ENCODE measurements at regions not wholly inside any gene's neighbourhood (a gene's known extent, or its start where the extent isn't known, plus 50 kb on each side); places are given as distances from the start of the nearest gene placed in this dataset.
A peak's percentile ranks its signal among the peaks of the same experiment; 100 is the strongest.

- no peaks in the 10 kb centered on the region for H3K79me2 ChIP-seq (ENCODE audit: insufficient read depth, low read length)
- no peaks in the 10 kb centered on the region for H3K36me3 ChIP-seq (ENCODE audit: insufficient read depth, low read length)
- no peak overlapping the region for H3K9ac ChIP-seq (ENCODE audit: low read length)
- no peaks in the 10 kb centered on the region for H3K27me3 ChIP-seq (ENCODE audit: insufficient read depth, low read length)
- Mint-ChIP-seq H3K4me3 (ENCODE audit: unreplicated experiment) (no peak overlapping the region), H3K36me3 (ENCODE audit: low read depth, unreplicated experiment) (no peaks in the 10 kb centered on the region), H3K9me3 (ENCODE audit: unreplicated experiment) (no peaks in the 10 kb centered on the region), H3K27me3 (ENCODE audit: low read depth, unreplicated experiment) (no peaks in the 10 kb centered on the region), H3K27ac (ENCODE audit: unreplicated experiment) (no peak overlapping the region), H3K4me1 (ENCODE audit: low read depth, unreplicated experiment) (peaks cover 6% of the 10 kb centered on the region)
- TF ChIP-seq CTCF (IDR thresholded peaks at IDR 0.05; ENCODE audit: insufficient read depth, low read depth, low read length) (no peak), EZH2 (IDR thresholded peaks at IDR 0.05; ENCODE audit: insufficient read depth, low read length) (no peak)
- no peak overlapping the region for H3K27ac ChIP-seq (ENCODE audit: low read depth, low read length)
- no peak overlapping the region for H3K4me2 ChIP-seq (ENCODE audit: low read length)
- H2AFZ ChIP-seq (ENCODE audit: low read depth, low read length): no peak overlapping the region
- no peak overlapping the region for H3K4me3 ChIP-seq (ENCODE audit: insufficient read depth, low read depth, low read length)
- H3K9me3 ChIP-seq (ENCODE audit: insufficient read depth, low read depth, low read length): no peaks in the 10 kb centered on the region
- DNase-seq (ENCODE audit: low read depth): no peak
- H3K4me1 ChIP-seq (ENCODE audit: insufficient read depth, low read length): no peaks in the 10 kb centered on the region
- no peaks in the 10 kb centered on the region for H4K20me1 ChIP-seq (ENCODE audit: insufficient read depth, low read length)
- no peak for FAIRE-seq
Observed at GRCh38 chr7:18317941-18318340, 177.6 kb upstream of the HDAC9 start.

- H3K9me3 ChIP-seq (ENCODE audit: insufficient read depth, low read depth, low read length): no peaks in the 10 kb centered on the region
- H3K27me3 Mint-ChIP-seq (ENCODE audit: low read depth, unreplicated experiment): no peaks in the 10 kb centered on the region
- H3K9ac ChIP-seq (ENCODE audit: low read length): no peak overlapping the region
- no peak overlapping the region for H3K4me3 Mint-ChIP-seq (ENCODE audit: unreplicated experiment)
- H3K79me2 ChIP-seq (ENCODE audit: insufficient read depth, low read length): no peaks in the 10 kb centered on the region
- peaks cover 6% of the 10 kb centered on the region for H3K4me1 Mint-ChIP-seq (ENCODE audit: low read depth, unreplicated experiment)
- no peak overlapping the region for H2AFZ ChIP-seq (ENCODE audit: low read depth, low read length)
- no peak for TF ChIP-seq EZH2 (IDR thresholded peaks at IDR 0.05; ENCODE audit: insufficient read depth, low read length)
- no peak for TF ChIP-seq CTCF (IDR thresholded peaks at IDR 0.05; ENCODE audit: insufficient read depth, low read depth, low read length)
- no peak overlapping the region for H3K27ac ChIP-seq (ENCODE audit: low read depth, low read length)
- no peak for FAIRE-seq
- no peak overlapping the region for H3K4me2 ChIP-seq (ENCODE audit: low read length)
- H3K27ac Mint-ChIP-seq (ENCODE audit: unreplicated experiment): no peak overlapping the region
- H3K4me3 ChIP-seq (ENCODE audit: insufficient read depth, low read depth, low read length): no peak overlapping the region
- H3K9me3 Mint-ChIP-seq (ENCODE audit: unreplicated experiment): no peaks in the 10 kb centered on the region
- no peaks in the 10 kb centered on the region for H3K27me3 ChIP-seq (ENCODE audit: insufficient read depth, low read length)
- no peaks in the 10 kb centered on the region for H4K20me1 ChIP-seq (ENCODE audit: insufficient read depth, low read length)
- H3K36me3 ChIP-seq (ENCODE audit: insufficient read depth, low read length): no peaks in the 10 kb centered on the region
- H3K36me3 Mint-ChIP-seq (ENCODE audit: low read depth, unreplicated experiment): no peaks in the 10 kb centered on the region
- no peaks in the 10 kb centered on the region for H3K4me1 ChIP-seq (ENCODE audit: insufficient read depth, low read length)
- DNase-seq (ENCODE audit: low read depth): no peak
Observed at GRCh38 chr7:18320422-18320821, 175.1 kb upstream of the HDAC9 start.

GRCh38 chr7:18320971-18321567 lies 174.5 kb upstream of the HDAC9 start:
- peak; percentile 29 for DNase-seq (ENCODE audit: low read depth)
- H3K27me3 ChIP-seq (ENCODE audit: insufficient read depth, low read length): no peaks in the 10 kb centered on the region
- FAIRE-seq: peak; percentile 62

More at GRCh38 chr7:18320971-18321567, 174.5 kb upstream of the HDAC9 start:
- Histone ChIP-seq H2AFZ (ENCODE audit: low read depth, low read length) (no peak overlapping the region), H3K9ac (ENCODE audit: low read length) (no peak overlapping the region), H3K79me2 (ENCODE audit: insufficient read depth, low read length) (no peaks in the 10 kb centered on the region), H3K36me3 (ENCODE audit: insufficient read depth, low read length) (no peaks in the 10 kb centered on the region), H3K4me2 (ENCODE audit: low read length) (no peak overlapping the region), H4K20me1 (ENCODE audit: insufficient read depth, low read length) (no peaks in the 10 kb centered on the region), H3K4me3 (ENCODE audit: insufficient read depth, low read depth, low read length) (no peak overlapping the region), H3K4me1 (ENCODE audit: insufficient read depth, low read length) (no peaks in the 10 kb centered on the region), H3K9me3 (ENCODE audit: insufficient read depth, low read depth, low read length) (no peaks in the 10 kb centered on the region), H3K27ac (ENCODE audit: low read depth, low read length) (no peak overlapping the region)
- Mint-ChIP-seq H3K27me3 (ENCODE audit: low read depth, unreplicated experiment) (no peaks in the 10 kb centered on the region), H3K27ac (ENCODE audit: unreplicated experiment) (no peak overlapping the region), H3K4me3 (ENCODE audit: unreplicated experiment) (no peak overlapping the region), H3K4me1 (ENCODE audit: low read depth, unreplicated experiment) (peaks cover 6% of the 10 kb centered on the region), H3K9me3 (ENCODE audit: unreplicated experiment) (no peaks in the 10 kb centered on the region), H3K36me3 (ENCODE audit: low read depth, unreplicated experiment) (no peaks in the 10 kb centered on the region)
- TF ChIP-seq EZH2 (IDR thresholded peaks at IDR 0.05; ENCODE audit: insufficient read depth, low read length) (no peak), CTCF (IDR thresholded peaks at IDR 0.05; ENCODE audit: insufficient read depth, low read depth, low read length) (peak; percentile 62)

All from astrocyte (in vitro differentiated cells and primary cell).